Lung (tissue), 11 donors: ENCODE measurements at regions not wholly inside any gene's neighbourhood (a gene's known extent, or its start where the extent isn't known, plus 50 kb on each side); places are given as distances from the start of the nearest gene placed in this dataset.
A peak's percentile ranks its signal among the peaks of the same experiment; 100 is the strongest.

Experiments
- ATAC-seq: fragments of 200-7000 bp; cut with Tn5 transposase; one replicate; pipeline ENCODE4 v1.9.1; 2020; ENCODE audit warnings: moderate number of reproducible peaks; ENCODE audit not compliant: insufficient read depth, low FRiP score
- DNase-seq, 3 donors: peaks; one replicate each; pipeline ENCODE4 v3.0.0-alpha.2; 2013 to 2017
- H3K27ac ChIP-seq, 2 donors: one replicate each; pipeline ENCODE4 v1.5.1; 2013; ENCODE audit warnings: mild to moderate bottlenecking in 2 of 2, moderate library complexity in 2 of 2, control low read depth in 1 of 2, inconsistent platforms in 1 of 2, low read depth in 1 of 2, low read length in 1 of 2
- H3K27me3 ChIP-seq, 3 donors: one replicate each; pipeline ENCODE4 v1.5.1; 2013; ENCODE audit warnings: low read length in 2 of 3; ENCODE audit not compliant: control insufficient read depth in 3 of 3, insufficient read depth in 3 of 3
- H3K36me3 ChIP-seq, 4 donors: one replicate each; pipeline ENCODE4 v1.5.1; 2013; ENCODE audit warnings: low read length in 4 of 4, mild to moderate bottlenecking in 1 of 4, moderate library complexity in 1 of 4; ENCODE audit not compliant: control insufficient read depth in 4 of 4, insufficient read depth in 4 of 4
- H3K4me1 ChIP-seq, 5 donors: one replicate each; pipeline ENCODE4 v1.5.1; 2013; ENCODE audit warnings: low read length in 5 of 5, mild to moderate bottlenecking in 2 of 5, moderate library complexity in 1 of 5; ENCODE audit not compliant: control insufficient read depth in 5 of 5, insufficient read depth in 5 of 5
- H3K4me3 ChIP-seq: one replicate; pipeline ENCODE4 v1.5.1; 2013; ENCODE audit warnings: mild to moderate bottlenecking, control low read depth, moderate library complexity
- H3K9ac ChIP-seq, 2 donors: one replicate each; pipeline ENCODE4 v1.5.1; 2013; ENCODE audit warnings: low read length in 2 of 2, control low read depth in 1 of 2; ENCODE audit not compliant: insufficient read depth in 1 of 2
- H3K9me3 ChIP-seq, 4 donors: one replicate each; pipeline ENCODE4 v1.5.1; 2013; ENCODE audit warnings: low read length in 3 of 4, mild to moderate bottlenecking in 1 of 4, moderate library complexity in 1 of 4; ENCODE audit not compliant: control insufficient read depth in 4 of 4, insufficient read depth in 3 of 4
- WGBS, 2 donors: extraction: QIAGEN DNeasy Blood & Tissue Kit; methylation state at CpG; one replicate each; pipeline ENCODE4 v1.1.7; 2013; 5-methylcytosine and 5-hydroxymethylcytosine counted together
- TF ChIP-seq, protein P1 (sequence below): IDR thresholded peaks from 2 replicates; pipeline ENCODE4 v1.5.1; 2012; ENCODE audit warnings: mild to moderate bottlenecking; ENCODE audit errors: control extremely low read depth, extremely low read depth
- donor health status: control.
- donor health status: control.
- donor health status: Bipolar disorder and iron deficiency.
- donor health status: healthy.
- donor health status: DM: yes; HTN: yes; CAD: no.

DNA sequence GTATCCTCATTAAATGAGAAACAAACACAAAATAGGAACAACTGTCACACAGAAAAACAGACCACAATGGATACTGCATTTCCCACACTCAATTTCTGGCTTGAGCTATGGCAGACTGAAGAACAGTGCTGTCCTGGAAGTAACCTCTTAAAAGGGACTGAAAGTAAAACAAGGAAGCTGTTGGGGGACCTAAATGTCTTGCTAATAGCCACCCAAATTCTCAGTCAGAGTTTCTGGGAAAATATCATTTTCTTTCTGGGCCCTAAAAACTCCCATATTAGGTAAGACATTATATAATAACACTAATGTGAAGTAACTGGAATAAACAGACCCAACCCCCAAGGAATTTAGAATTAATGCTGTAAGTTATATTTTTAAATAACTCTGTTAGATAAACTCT lies 80.9 kb upstream of the TFEC start:
- ATAC-seq (no peak), DNase-seq (no peak)
- Histone ChIP-seq H3K9ac (no peak overlapping the region), H3K27ac (no peak overlapping the region), H3K36me3 (no peaks in the 10 kb centered on the region), H3K4me3 (no peak overlapping the region), H3K4me1 (no peaks in the 10 kb centered on the region), H3K27me3 (no peaks in the 10 kb centered on the region), H3K9me3 (no peaks in the 10 kb centered on the region)
- TF ChIP-seq, protein P1, sequence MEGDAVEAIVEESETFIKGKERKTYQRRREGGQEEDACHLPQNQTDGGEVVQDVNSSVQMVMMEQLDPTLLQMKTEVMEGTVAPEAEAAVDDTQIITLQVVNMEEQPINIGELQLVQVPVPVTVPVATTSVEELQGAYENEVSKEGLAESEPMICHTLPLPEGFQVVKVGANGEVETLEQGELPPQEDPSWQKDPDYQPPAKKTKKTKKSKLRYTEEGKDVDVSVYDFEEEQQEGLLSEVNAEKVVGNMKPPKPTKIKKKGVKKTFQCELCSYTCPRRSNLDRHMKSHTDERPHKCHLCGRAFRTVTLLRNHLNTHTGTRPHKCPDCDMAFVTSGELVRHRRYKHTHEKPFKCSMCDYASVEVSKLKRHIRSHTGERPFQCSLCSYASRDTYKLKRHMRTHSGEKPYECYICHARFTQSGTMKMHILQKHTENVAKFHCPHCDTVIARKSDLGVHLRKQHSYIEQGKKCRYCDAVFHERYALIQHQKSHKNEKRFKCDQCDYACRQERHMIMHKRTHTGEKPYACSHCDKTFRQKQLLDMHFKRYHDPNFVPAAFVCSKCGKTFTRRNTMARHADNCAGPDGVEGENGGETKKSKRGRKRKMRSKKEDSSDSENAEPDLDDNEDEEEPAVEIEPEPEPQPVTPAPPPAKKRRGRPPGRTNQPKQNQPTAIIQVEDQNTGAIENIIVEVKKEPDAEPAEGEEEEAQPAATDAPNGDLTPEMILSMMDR: no peak

DNA sequence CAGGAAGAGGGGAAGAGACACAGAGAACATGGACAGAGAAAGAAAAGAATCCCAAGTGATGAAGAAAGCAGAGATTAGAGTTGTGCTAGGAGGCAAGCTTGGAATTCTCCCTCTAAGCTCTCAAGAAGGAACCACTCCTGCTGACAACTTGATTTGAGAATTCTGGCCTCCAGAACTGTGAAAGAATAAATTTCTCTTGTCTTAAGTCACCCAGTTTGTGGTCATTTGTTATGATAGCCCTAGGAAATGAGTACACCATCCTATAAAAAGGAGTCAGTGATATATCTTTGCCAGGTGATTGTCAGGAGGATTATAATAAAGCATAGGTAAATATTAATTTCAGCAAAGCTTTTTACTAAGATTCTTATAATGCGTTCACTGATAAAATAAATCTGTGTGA lies 82.7 kb upstream of the TFEC start:
- 97 to 100% methylated on average over 1 of the region's 1 CpG for WGBS, 2 donors
- H3K4me3 ChIP-seq: no peak overlapping the region
- H3K36me3 ChIP-seq: no peaks in the 10 kb centered on the region
- no peak for DNase-seq
- H3K9ac ChIP-seq: no peak overlapping the region
- no peaks in the 10 kb centered on the region for H3K9me3 ChIP-seq
- TF ChIP-seq, protein P1: no peak
- no peaks in the 10 kb centered on the region for H3K27me3 ChIP-seq
- no peak for ATAC-seq
- H3K4me1 ChIP-seq: no peaks in the 10 kb centered on the region
- no peak overlapping the region for H3K27ac ChIP-seq

DNA sequence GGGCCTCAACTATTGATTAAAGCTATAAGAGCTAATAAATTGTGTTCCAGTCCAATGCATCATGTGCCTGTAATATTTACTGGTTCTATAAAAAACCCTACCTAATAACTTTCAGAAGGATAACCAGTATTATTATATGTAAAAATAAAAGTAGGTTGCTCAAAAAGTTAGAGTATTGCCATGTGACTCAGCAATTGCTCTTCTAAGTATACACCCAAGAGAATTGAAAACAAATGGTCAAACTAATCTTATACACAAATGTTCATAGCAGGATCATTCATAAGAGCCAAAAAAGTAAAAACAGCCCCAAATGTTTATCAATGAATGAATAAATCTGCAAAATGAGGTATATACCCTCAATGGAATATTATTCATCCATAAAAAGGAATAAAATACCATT lies 89.5 kb upstream of the TES start:
- DNase-seq (no peak), ATAC-seq (no peak)
- no peaks in the 10 kb centered on the region for H3K4me1 ChIP-seq
- no peaks in the 10 kb centered on the region for H3K36me3 ChIP-seq
- no peak overlapping the region for H3K27ac ChIP-seq
- no peaks in the 10 kb centered on the region for H3K9me3 ChIP-seq
- no peak overlapping the region for H3K4me3 ChIP-seq
- H3K27me3 ChIP-seq: no peaks in the 10 kb centered on the region
- TF ChIP-seq, protein P1: no peak
- no peak overlapping the region for H3K9ac ChIP-seq

DNA sequence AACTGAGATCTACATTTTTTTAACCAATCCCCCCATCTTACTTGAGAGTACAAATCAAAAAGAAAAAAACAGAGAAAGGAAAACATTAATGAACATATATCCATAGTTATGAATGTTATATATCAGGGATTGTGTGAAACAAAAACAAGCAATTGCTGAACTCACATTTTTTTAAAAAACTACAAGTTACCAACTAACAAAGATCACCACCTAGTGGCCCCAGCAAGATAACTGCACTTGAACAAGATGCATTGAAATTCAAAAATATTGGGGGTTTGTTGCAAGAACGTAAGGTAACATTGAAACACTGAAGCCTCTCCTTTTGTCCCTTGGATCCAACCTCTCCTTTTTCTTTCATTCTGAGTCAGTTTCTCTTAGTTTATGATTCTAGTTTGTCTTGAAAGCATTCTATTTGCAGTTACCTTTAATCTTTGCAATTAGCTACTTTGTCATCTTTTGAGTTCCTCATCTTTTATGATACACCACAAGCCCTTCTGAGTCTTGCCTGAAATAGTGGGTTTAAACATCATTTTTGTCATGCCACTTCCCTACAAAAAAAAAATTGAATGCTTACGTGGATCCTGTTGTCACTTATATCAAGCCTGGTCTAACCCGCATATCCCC lies 87.3 kb upstream of the TES start:
- TF ChIP-seq, protein P1: peak; percentile 3
- Histone ChIP-seq H3K4me3 (no peak overlapping the region), H3K36me3 (no peaks in the 10 kb centered on the region), H3K27me3 (no peaks in the 10 kb centered on the region), H3K27ac (no peak overlapping the region), H3K9ac (no peak overlapping the region), H3K9me3 (no peaks in the 10 kb centered on the region), H3K4me1 (no peaks in the 10 kb centered on the region)
- WGBS, 2 donors: 48 to 53% methylated on average over 3 of the region's 3 CpGs
- ATAC-seq: no peak
- peak in 2 of 3 donors; percentile 65 to 79 for DNase-seq
